DMS53 treated with DMSO at 0.1 percent for 48 hours (cell line): ENCODE measurements at regions not wholly inside any gene's neighbourhood (a gene's known extent, or its start where the extent isn't known, plus 50 kb on each side); places are given as distances from the start of the nearest gene placed in this dataset.

Source experiments
- DNase-seq: peaks from one replicate; lab custom pipeline; 2025; ENCODE audit not compliant: unreplicated experiment; lab: John Stamatoyannopoulos, UW

DNA sequence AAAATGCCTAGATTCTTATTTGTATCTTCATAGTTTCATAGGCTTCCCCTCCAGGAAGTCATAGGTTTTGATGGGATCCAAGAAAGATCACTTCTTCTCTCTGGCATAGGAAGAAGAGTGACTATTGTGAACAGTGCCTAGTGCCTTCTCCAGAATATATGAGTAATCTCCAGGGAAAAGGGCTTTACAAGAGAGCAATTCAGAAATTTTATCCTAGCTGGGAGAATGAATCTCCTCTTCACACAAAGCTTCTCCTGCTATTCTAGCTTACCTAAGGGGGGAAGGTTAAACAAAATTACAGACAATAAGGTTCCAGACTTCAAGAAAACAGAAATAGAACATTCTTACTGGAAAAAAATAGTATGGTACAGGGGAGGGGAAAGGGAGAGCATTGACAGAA is 1193.3 kb upstream of the CDH6 start:
- no peak for DNase-seq

DNA sequence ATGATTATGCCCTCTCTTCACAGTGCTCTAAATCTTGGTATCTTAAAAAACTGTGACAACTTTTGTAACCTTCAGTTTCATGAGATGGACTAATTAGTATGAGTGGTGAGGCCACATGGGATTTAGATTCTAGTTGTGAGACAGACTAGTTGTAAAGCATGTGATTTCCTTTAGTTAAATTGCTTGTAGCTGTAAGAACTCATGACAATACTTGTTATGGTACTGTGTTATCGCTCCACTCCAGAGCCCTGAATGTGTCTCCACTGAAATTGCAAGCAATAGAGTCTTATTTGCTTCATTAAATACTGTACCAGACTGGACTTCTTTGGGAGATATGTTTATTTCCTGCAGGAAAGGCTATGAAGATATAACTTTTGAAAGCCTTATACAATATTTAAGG is 1198.3 kb upstream of the CDH6 start:
- DNase-seq: no peak

DNA sequence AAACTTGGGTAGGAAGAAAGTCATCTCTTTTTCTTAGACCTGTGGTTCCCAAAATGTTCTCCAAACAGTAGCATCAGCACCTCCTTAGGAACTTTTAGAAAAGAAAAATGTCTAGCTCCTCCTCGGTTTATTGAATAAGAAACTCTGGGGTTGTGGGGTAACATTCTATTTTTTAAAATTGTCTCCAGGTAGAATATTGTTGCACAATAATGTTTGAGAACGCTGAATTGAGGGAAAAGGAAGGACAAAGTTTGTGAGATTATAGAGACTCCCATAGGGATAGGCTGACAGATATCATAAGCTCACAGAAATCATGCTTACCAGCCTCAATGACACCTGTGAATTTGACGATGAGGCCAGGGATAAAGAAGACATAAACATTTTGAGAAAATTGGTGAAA is 1199.0 kb upstream of the CDH6 start:
- DNase-seq: no peak

DNA sequence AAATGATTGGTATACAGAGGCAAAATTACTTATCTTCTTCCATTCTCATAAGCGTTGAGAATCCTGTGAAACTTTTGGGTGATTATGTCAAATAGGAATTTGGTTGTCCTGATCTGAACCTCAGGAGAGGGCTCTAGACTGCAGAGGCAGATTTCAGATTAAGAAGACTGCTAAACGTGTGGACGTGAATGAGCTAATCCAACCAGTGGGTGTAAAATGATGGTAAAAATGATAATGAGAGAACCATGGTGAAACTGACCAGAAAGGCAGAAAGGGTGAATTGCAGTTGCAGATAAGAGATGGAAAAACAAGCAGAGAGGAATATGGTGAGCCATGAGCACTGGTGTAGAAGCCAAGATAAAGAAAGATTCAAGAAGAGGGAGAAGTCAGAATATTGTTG is 1200.2 kb upstream of the CDH6 start:
- no peak for DNase-seq

DNA sequence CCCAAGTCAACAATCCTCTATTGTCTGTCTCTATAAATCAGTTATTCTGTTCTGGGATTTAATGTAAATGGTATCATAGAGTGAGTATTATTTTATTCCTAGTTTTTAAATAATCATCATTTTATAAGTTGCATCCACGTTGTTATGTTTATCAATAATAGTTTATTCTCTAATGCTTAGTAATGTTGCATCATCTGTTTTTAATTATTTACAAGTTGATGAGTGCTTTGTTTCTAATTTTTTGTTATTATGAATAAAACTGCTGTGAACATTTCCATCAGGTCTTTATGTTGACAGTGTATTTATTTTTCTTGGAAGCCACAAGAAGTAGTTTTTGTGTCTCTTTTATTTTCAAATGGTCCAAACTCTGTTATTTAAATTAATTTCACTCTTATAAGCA is 1201.2 kb upstream of the CDH6 start:
- no peak for DNase-seq

DNA sequence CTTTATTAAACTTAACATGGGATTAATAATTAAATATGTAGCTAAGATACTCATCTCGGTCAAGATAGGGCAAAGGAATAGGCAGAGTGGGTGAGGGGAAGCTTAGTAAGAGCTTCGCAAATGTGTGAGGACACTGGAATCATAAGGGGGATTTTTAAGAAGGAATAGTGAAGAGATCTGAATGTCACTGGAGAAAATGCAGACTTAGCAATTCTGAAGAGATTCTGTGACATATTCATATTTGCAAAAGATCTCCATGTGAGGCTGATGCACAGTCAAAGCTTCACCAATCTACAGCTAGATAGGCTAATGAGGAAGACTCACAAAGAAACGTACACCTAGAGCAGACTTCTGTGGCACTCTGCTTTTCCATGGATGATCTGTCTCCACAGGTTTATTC is 1202.8 kb upstream of the CDH6 start:
- DNase-seq: no peak

DNA sequence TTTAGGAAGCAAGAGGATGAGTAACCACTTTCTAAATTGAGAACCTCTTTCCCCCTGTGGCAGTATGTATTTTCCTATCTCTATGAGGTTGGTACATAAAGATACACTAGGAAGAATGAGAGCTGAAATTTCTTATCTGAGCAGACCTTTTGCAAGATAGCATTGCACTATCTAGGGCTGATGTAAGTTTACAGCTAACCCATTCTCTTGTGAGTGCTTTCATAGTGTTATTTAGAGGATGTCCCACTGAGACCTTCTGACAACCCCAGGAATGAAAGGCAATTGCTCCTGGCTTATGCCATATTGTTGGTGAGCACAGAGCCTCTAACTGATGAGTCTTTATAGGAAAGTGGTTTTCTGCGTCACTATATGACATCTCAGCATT is 1209.3 kb upstream of the CDH6 start:
- no peak for DNase-seq

DNA sequence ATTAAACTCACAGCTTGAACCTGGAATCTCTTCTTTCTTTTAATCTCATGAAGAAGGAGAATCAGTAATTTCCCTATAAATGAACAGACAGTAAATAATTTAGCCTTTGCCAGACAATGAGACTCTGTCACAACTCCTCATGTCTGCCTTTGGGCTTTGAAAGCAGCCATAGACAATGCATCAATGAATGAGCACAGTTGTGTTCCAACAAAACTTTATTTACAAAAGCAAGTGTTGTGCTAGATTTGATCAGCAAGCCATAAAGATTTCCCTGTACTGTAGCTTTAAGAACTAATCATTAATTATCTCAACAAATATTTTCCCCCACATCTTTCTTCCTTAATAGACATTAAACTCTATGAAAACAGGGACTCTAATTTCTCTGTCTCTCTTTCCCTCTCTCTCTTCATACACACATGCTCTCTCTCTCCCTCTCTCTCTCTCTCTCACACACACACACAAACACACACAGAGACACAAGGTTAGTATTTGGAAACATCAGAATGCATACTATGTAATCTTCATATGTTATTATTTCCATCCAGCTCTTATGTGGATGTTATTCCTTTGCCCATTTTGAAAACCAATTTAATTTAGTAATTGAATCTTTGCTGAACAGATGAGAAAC is 1209.8 kb upstream of the CDH6 start:
- no peak for DNase-seq

DNA sequence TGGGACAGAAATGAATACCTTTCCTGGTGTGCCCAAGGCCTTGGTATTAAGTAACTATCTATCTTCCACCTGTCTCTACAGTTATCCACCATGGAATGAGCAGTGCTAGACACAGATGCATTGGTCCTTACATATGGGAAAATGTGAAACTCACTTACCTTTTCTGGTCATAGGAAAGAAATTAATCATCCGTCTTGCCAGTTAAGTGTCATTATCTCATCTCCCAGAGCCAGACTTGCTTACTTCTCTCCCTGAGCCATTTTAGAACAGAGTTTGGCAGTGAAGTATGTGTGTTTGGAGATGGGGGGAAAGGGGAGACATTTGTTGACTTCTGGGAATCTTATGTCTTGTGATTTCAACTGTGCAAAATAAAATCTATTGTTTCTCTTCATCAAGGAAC is 1211.0 kb upstream of the CDH6 start:
- DNase-seq: no peak

DNA sequence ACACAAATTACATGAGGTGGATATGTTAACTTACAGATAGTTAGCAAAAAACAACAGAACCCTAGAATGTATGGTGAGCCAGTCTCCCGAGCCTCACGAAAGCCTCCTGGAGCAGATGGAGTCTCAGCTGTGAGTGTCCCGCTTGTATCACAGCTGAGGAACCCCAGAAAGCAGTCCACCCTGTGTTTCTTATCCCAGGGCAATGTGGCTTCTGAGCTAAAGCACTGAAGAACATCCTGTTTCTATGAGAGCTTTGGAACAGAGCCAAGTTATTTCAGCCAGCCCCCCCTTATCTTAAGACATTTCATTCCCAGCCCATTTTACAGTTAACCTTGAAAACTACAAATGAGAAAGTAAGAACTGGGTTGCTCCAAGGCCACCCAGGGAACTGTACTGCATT is 1220.9 kb upstream of the CDH6 start:
- DNase-seq: no peak

DNA sequence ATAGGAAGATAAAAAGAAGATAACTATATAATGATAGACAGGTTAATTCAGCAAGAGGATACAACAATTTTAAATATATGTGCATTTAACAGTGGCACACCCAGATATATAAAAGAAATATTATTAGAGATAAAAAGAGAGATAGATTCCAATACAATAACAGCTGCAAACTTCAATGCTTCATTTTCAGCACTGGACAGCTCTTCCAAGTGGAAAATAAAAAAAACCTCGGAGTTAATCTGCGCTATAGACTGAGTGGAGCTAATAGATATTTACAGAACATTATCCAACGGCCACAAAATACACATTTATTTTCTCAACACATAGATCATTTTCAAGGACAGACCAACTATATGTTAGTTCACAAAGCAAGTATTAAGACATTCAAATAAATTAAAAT is 1229.5 kb upstream of the CDH6 start:
- DNase-seq: no peak

DNA sequence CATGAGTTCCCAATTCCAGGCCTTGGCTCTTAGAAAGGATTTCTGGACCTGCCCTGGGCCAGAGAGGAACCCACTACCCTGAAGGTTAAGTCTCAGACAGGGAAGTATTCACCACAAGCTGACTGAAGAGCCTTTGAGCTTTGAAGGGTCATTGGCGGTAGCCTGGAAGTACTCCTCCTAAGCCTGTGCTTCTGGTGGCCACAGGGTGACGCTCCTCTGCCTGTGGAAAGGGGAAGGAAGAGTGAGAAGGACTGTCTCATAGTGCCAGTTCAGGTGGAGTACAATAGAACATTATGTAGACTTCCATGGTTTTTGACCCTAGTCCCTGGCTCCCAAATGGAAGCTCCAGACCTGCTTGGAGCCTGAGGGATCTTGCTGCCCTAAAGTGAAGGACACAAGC is 1233.2 kb upstream of the CDH6 start:
- no peak for DNase-seq

DNA sequence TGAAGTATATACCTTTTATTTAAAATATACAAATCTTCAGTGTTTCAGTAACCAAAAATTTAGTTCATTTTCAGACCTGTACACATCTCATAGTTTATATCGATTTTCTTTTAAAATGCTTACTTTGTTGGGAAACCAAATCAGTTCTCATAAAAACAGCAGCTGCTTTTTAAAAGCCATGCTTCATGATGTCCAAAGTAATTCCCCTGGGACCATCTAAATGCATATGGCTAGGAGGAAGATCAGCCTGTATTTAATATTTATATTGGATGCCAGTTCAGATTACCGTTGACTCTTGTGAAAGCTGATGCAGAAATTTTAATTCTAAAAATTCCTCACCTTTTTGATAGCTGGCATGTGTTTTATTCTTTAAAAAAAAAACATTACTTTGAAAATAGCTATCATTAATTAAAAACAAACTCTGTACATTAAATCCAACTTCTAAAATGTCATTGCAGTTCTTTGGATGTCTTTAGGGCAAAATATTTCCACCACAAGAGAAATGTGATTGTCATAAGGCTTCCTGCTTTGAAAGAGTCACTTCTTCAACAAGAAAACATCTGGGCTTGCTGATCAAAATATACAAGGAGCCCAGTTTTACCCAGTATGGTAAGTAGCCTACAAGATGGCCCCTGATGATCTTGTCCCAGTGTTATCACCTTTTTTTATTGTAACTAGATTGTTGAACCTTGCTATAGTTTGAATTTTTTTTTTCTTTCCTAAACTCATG is 1242.9 kb upstream of the CDH6 start:
- DNase-seq: no peak

DNA sequence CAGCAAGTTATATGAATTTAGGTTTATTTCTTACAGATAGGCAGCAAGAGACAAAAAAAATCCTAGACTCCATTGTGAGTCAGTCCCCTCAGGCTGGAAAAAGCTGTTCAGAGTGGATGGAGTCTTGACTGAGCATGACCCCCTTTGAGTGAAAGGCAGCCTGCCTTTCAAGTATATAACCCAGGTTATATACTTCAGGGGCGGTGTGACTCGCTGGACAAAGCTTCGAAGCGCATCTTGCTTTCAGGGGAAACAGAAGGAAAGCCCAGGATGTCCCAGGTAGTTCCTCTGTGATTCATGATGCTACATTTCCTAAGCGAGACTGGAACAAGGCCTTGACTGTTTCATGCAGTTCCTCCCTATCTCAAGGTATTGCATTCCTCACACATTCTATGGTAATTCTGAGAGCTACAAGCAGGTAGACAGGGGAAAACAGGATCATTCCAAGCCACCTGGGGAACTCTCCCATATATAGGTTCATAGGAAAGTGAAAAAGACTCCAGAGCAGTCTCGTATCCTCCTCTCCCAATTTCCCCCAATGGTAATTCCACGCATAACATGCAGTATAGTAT is 1244.1 kb upstream of the CDH6 start:
- no peak for DNase-seq

DNA sequence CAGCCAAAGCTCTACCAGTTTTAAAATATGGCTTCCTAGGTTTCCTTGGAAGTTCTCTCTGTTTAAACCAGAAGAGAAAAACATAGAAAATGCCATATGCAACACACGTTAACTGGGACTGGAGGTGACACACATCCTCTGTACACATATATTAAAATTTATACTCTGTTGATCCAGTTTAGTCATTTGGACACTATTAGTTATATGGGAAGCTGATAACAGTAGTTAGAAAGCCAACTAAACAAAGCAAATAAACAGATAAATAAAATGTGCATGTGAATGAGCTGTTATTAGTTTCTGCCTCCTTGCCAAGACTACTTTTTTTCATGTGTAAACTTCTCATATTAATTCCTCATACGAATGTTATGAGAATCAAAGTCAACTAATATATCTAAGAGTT is 1249.2 kb upstream of the CDH6 start:
- no peak for DNase-seq

DNA sequence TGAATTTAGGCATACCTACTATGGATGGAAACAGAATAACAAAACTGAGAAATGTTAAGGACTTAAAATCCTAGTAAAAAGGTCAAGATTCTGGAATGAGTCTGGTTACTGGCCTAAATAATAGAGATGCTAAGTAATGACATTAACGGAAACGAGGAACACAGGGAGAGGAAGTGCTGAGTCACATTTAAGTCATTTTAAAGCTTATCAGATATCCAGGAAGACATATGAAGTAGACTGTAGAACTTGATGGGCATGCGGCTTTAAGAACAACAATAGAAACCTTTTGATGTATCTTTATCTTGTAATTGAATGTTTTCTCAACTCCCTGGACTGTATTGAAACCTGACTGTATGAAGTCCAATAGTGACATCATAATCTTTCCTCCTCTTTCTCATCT is 1251.4 kb upstream of the CDH6 start:
- DNase-seq: no peak

DNA sequence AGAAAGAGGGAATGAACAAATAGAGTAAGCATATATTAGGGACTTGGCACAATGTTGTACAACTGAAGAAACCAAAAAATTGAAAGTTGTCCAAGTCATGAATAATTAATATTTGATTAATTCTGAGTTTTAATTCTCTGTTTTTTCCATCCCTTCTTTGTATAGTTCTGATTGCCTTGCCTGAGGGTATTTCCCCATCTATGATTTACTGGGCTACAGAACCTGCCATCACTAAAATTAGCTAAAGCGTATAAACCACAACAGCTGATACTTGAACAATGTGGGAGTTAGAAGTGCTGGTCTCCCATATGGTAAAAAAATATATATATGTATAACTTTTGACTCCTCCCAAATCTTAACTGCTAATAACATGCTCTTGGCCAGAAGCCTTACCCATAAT is 1253.5 kb upstream of the CDH6 start:
- no peak for DNase-seq

DNA sequence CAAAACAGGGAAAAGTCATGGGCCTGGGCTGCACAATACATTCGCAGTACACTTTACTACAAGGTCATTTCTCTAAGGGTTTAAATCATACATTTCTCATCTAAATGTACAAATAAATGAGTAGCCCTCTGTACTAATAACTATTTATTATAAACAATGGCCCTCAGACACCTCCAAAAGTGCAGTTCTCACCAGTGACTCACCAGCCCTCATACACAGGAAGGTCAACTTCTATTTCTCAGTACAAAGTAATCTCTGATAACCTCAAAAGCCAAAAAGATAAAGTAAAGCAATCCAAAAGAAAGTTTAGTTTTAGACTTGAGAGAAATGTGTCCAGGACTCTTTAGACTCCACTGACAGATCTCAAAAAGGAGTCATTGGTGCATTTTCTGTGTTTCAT is 1258.1 kb upstream of the CDH6 start:
- DNase-seq: no peak

DNA sequence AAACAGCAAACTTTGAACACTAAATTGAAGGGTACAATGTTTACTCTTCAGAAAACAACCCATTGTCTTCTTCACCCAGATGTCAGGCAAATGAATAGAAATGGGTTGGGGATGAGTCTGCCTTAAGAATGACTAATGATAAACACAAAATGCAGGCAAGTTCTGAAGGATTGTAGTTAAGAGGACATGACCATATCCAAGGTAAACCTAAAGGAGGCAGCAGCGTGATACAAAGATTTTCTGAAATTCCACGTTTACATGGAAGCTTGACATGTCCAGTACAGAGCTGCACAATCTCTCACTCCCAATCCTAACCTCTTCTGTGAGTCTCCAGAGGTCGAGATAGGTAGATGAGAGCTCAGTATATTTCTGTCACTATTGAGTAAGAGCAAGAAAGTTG is 1263.2 kb upstream of the CDH6 start:
- peak; percentile 2 for DNase-seq

DNA sequence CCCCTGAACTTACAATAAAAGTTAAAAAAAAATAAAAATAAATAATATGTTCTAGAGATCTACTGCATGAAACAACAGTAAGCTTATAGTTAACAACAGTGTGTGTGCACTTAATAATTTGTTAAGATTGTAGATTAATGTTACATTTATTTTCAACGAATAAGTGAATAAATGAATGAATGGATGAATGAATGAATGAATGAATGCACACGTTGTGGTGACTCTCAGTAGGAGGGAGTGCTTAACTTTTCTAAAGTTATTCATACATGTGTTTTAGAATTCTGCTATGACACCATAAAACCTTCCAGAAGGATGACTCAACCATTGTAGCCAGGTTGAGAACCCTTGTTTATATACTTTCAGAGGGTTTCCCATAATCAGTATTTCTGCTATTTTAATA is 1269.4 kb upstream of the CDH6 start:
- DNase-seq: no peak

DNA sequence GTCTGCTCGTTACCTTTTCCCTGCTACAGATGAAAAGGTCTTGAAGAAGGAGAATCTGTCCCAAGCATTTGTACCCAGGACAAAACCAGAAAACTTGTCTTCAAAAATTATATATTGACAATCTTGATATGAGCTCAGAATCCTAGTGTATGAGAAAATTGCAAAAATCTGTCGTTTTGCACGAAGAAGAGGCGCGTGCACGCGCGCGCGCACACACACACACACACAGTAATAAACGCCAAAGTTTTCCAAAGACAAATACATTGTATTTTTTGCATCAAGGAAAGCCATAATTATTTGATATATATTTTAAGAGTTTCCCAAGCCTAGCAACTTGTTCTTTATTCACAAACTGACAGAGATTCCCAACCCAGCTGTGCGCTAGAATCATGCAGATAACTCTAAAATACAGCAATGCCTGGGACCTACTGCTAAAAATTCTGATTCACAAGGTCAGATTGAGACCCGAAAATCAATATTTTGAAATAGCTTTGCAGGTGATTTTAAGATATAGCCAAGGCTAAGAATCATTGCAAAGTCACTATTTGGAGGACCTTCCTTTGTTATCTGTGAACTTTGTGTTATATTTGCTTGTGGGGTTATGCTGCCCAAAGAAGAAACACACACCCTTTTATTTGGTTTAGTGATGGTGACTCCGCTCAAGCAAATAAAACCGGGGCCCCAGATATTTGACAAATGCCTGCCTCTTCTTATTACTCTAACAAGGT is 1287.7 kb upstream of the CDH6 start:
- no peak for DNase-seq

DNA sequence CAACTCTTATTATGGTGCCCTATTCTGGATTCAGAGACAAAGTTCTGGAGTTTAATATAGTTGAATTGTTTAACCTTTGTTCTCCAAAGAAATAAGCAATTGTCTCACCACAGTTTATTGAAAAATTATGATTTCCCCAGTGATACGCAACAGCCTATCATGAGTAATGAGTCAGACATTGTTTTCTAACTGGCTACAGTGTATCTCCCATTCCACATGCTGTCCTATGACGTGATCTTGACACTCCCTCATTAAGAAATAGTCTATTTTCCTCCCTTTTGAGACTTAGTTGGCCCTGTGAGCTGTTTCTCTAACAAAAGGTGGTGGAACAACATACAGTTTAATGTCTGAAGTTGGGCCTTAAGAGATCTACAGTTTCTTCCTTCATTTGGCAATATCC is 1290.6 kb upstream of the CDH6 start:
- DNase-seq: no peak
